CMK (cell line): ENCODE measurements at regions not wholly inside any gene's neighbourhood (a gene's known extent, or its start where the extent isn't known, plus 50 kb on each side); places are given as distances from the start of the nearest gene placed in this dataset.
"Not testable (repeated sequence)": the region's sequence is repeated elsewhere in the genome, so short reads cannot be mapped to it uniquely, and the experiment has no call there.

Experiments
- DNase-seq: peaks from one replicate; pipeline ENCODE4 v3.0.0-alpha.2; 2010; ENCODE audit warnings: low read depth

DNA sequence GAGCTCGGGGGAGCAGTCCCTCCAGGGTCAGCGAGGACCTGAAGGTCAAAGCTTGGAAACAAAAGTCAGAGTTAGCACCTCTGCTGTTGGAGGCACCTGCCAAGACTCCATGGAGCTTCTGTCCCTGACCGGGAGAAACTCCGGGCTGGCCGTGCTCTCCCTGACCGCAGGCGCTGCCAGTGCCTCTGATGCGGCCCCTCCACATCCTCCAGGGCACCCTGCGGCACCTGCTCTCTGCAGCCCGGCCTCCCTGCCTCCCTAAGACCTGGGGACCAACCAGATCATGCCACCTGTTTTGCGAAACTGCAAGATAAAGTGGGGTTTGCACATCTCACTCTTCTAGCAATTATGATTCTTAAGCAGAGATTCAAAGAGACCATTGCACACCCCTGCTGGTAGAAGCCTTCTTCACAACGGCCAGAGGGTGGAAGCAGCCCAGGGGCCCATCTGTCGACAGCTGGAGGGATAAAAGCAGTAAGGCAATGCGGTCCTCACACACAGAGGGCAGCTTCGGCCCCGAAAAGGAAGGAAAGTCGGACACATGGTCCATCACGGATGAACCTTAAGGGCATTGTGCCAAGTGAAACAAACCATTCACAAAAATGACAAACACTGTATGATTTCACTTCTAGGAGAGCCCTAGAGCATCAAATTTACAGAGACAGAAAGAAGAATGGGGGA, 477.1 kb downstream of the BRD1 start:
- DNase-seq = no peak

DNA sequence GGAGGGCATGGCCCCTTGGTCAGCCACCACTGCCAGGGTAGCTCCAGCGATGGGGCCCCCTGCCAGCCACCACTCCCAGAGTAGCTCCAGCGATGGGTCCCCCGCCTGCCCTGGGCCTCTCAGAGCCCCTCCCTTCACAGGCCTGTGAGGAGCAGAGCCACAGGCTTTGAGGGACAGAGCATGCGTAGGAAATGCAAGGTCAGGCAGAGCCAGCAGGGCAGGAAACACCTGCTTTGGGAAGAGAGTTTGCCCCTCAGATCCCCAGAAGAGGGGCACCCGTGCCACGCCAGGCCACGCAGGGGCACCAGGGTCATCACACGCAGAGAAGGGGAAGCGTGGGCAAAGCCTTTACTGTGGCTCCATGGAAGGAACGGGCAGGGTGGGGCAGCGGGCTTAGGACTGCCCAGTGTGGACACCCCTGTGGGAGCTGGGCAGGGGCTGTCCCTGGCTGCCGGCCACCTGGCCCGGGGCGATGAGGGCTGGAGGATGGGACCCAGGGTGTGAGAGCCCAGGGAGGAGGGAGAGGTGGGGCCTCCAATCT, 477.8 kb downstream of the BRD1 start:
- DNase-seq = no peak

GRCh38 chr22:49349181-49349835, 478.4 kb downstream of the BRD1 start:
- DNase-seq = no peak

DNA sequence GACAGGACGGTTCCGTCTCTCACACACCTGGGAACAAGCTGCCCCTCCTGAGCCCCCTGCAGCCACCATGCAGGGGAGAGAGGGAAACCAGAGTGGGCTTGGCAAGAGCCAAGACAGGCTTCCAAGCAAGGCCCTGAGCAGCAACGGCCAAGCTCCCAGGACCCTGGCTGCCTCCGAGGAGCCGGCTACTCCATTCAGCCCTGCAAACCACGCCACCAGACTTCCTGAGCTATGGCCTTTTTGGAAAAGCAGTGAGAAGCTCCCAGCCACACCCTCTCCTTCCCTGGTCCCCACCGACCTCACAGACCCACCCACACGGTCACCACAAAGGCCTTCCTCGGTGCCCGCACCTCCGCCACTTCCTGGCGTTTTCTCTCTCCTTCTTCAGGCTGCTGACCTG, 479.0 kb downstream of the BRD1 start:
- DNase-seq = no peak

GRCh38 chr22:49347376-49347775, 480.3 kb downstream of the BRD1 start:
- DNase-seq = no peak

DNA sequence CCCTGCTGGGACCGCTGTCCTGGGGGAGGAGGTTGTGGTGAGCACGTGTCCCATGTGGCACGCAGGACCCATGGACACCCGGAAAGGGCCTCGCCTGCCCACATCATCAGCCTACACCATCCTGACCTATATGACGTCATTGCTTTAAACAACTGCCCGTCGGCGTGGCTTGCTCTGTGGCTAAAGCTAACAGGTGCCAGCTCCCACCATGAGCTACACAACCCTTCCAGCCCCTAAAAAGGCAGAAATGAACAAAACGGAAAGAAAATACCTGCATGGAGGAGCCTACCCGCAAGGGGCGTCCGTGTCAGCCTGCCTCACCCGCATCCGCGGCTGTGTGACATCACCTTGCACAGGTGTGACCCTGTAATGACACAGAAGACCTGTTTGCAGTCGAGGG, 481.8 kb downstream of the BRD1 start:
- DNase-seq = no peak

DNA sequence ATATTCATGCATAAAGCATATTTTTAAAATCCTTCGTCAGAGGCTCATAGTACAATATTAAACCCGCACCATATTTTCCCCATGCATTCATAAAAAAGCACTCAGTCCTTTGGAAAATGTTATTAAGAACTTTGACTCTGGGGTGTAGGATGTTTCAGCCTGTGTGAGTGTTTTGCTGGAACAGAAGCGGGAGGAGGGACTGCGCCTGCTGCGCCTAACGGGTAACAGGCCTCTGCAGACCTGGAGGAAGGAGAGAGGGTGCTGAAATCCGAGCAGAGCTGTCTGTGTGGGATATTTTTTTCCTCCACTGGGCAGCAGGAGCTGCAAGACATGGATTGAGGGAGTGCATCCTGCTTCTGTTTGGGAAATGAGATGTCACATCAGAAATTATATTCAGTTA, 483.0 kb downstream of the BRD1 start:
- no peak for DNase-seq

DNA sequence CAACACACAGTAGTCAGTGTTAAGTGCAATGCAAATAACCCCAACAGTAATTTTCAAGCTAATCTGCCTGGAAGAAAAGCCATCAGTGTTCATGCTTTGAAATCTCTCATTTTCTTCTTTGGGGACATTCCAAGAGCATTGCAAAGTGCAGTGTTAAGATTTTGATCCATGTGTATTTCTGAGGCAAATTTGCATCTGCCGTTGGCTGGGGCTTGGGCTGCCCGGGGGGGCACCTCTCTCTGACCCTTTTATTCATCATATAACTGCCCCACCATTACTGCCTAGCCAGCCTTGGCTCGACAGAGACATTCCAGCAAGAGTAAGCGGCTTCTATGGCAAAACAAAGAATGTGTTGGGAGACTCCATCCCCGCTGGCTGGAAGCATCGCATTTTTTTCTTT, 483.5 kb downstream of the BRD1 start:
- DNase-seq = no peak

DNA sequence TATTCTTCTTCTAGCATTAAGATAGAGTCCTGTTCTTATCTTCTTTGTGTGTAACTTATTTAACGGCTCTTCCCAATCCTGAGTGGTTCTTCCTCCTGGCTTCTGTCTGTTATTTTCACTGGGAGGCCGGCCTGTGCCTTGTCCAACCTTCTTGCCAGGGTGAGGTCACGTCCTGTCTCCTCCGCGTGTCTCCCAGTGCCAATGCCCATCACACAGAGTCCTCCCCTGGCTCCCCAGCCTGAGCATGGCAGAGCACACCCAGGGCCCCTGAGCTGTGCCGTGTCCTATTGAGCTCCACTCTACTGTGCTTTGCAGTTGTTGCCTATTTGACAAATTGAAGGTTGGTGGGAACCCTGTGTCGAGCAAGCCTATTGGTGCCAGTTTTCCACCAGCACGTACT, 487.3 kb downstream of the BRD1 start:
- DNase-seq = no peak

- not testable (repeated sequence) for DNase-seq
Observed at GRCh38 chr22:49336483-49336882, 491.2 kb downstream of the BRD1 start.

DNA sequence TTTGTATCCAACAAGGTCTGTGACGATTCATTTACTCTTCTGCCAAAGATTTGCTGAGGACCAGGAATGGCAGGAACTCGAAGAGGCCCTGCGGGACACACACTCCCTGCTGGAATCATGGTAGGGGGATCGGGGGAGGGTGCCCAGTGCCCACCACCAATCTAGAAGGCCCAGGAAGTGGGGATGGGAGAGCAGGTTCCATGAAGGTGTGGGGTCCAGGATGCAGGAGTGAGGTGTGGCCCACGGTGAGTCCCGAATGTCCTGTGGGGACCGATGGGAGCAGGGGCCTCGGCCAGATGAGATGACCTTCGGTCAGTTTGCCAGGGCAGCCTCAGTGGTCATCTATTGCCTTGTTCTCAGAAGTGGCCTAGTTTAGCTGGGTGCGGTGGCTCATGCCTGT, 492.7 kb downstream of the BRD1 start:
- no peak for DNase-seq

DNA sequence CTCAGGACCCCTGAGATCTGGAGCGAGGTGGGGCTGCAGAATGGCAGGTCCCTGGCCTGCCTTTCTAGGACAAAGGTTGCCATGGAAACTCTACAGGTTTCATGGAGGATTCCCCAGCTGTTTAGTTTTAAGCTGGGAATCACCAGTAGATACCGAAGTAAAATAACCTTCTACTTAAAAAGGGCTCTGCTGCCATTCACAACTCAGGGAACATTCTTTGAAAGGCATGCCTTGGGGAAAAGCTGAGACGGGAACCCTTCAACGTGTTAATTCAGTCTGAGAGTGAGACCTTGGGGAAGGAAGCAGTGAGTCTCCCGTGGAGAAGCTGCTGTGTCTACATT, 493.3 kb downstream of the BRD1 start:
- DNase-seq = no peak

- DNase-seq = no peak
Observed at GRCh38 chr22:49333206-49333605, 494.5 kb downstream of the BRD1 start.

DNA sequence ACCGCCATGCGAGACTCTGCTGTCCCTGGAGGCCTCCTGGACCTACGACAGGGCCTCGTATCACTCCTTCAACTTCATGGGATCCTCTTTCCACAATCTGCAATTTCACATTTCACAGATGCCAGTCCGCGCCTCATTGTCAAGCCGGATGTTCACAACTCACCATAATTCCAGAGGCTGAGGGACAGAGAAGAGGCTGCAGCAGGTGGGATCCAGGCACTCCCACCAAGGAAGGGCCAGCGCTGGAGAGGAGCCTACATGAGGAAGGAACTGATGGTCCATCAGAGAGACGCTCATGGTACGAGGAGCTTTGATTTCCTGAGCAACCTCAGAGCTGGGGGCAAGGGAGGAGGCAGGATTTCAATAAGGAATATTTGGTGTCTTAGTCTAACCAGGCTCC, 495.0 kb downstream of the BRD1 start:
- DNase-seq = no peak

GRCh38 chr22:49331878-49332277, 495.8 kb downstream of the BRD1 start:
- no peak for DNase-seq

GRCh38 chr22:49331223-49331815, 496.4 kb downstream of the BRD1 start:
- no peak for DNase-seq

GRCh38 chr22:49330421-49331222, 497.1 kb downstream of the BRD1 start:
- no peak for DNase-seq

DNA sequence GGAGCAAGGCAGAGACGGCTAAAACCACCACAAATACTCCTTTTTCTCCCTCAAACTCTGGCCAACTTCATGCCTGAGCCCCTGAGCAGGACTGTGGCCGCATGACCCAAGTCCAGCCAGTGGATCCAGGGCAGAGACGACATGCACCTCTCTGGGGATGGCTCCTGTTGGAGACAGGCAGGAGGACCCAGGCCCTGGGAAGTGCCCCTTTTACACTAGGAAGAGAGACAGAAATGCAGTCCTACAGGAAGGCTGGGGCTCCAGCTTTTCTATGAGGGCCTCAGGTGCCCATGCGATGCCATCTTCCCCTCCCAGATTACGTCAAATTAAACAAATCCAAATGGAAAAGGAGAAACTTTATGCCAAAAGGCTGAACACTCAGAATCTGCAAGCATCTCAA, 498.0 kb downstream of the BRD1 start:
- no peak for DNase-seq

GRCh38 chr22:49328630-49329405, 498.9 kb downstream of the BRD1 start:
- DNase-seq = no peak

GRCh38 chr22:49328118-49328475, 499.6 kb downstream of the BRD1 start:
- DNase-seq = no peak

DNA sequence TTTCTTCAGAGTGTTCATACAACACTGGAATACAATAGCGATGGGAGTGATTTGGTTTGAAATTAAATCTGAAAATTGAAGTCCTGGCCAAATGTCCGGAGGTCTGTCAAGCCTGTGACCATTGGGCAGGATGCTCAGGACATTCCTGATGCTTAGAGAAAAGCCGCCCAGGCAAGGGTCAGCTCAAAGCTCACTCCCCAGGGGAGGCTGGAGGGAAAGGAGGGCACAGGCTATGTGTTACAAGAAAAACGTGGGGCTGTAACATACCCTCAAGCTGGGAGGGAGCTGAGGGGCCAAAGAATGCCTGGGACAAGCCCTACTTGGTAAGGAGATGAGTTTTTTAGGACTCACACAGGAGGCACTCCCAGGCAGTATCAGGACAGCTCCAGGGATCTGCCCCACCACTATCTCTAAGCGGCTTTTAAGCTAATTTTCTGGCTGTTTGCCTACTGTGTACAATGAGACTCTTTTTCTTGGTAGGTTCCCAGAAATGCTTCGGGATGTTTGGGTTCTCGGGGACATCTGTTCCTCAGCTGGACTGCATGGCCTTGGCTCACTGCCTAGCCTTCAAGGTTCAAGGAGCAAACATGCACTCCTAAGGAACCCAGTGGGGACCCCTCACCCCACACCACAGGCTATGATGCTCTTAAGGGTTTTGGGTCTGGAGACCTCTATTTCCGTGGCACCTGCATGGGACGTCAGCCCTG, 500.1 kb downstream of the BRD1 start:
- DNase-seq = no peak
